Loucy (cell line): ENCODE measurements at regions not wholly inside any gene's neighbourhood (a gene's known extent, or its start where the extent isn't known, plus 50 kb on each side); places are given as distances from the start of the nearest gene placed in this dataset.

Source experiments
- EZH2phosphoT487 ChIP-seq: fragments of 200-600 bp; IDR thresholded peaks from 2 replicates; pipeline ENCODE4 v1.6.1; 2018; ENCODE audit warnings: antibody characterized with exemption, mild to moderate bottlenecking, moderate library complexity, borderline replicate concordance
- TF ChIP-seq, protein P1 (sequence below): fragments of 200-600 bp; sonication (generic); conservative IDR thresholded peaks from 2 replicates; pipeline ENCODE4 v1.5.1; 2014; ENCODE audit warnings: mild to moderate bottlenecking, antibody characterized with exemption, low read length

DNA sequence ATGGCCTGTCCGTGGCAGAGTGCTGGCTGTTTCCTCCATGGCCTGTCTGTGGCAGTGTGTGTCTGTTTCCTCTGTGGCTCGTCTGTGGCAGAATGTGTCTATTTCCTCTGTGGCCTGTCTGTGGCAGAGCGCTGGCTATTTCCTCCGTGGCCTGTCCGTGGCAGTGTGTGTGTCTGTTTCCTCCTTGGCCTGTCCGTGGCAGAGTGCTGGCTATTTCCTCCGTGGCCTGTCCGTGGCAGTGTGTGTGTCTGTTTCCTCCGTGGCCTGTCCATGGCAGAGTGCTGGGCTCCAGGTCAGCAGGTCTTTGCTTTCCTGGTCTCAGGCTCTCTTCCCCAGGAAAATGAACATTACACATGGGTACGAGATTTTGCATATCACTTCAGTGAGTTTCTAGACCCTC lies 138.4 kb upstream of the IPO9 start:
- TF ChIP-seq, protein P1, sequence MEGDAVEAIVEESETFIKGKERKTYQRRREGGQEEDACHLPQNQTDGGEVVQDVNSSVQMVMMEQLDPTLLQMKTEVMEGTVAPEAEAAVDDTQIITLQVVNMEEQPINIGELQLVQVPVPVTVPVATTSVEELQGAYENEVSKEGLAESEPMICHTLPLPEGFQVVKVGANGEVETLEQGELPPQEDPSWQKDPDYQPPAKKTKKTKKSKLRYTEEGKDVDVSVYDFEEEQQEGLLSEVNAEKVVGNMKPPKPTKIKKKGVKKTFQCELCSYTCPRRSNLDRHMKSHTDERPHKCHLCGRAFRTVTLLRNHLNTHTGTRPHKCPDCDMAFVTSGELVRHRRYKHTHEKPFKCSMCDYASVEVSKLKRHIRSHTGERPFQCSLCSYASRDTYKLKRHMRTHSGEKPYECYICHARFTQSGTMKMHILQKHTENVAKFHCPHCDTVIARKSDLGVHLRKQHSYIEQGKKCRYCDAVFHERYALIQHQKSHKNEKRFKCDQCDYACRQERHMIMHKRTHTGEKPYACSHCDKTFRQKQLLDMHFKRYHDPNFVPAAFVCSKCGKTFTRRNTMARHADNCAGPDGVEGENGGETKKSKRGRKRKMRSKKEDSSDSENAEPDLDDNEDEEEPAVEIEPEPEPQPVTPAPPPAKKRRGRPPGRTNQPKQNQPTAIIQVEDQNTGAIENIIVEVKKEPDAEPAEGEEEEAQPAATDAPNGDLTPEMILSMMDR: no peak
- TF ChIP-seq EZH2phosphoT487: no peak
